ENCODE measurements at regions not wholly inside any gene's neighbourhood (a gene's known extent, or its start where the extent isn't known, plus 50 kb on each side); places are given as distances from the start of the nearest gene placed in this dataset.

DNA sequence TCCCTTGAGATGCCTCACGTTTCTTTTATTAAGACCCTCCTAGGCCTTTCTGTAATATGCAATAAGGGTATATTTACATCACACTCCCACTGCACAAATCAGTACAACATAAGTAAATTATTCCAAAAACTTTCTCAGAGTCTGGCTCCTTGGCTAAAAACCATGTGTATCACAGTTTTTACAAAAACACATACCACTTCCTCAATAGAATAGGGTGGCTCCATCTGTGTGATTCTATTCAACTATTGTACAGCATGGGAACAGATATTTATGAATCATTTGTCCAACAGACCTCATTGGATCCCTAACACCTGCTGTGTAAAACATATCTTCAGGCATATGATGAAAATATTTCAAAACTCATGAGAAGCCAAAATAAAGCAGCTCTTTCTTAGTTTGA, 502.7 kb downstream of the EFNA5 start:
- no peak for TF ChIP-seq EZH2 (IDR thresholded peaks at IDR 0.05; ENCODE audit: borderline replicate concordance, insufficient read depth, low read depth, low read length, poor library complexity, severe bottlenecking)
- TF ChIP-seq, protein P1, sequence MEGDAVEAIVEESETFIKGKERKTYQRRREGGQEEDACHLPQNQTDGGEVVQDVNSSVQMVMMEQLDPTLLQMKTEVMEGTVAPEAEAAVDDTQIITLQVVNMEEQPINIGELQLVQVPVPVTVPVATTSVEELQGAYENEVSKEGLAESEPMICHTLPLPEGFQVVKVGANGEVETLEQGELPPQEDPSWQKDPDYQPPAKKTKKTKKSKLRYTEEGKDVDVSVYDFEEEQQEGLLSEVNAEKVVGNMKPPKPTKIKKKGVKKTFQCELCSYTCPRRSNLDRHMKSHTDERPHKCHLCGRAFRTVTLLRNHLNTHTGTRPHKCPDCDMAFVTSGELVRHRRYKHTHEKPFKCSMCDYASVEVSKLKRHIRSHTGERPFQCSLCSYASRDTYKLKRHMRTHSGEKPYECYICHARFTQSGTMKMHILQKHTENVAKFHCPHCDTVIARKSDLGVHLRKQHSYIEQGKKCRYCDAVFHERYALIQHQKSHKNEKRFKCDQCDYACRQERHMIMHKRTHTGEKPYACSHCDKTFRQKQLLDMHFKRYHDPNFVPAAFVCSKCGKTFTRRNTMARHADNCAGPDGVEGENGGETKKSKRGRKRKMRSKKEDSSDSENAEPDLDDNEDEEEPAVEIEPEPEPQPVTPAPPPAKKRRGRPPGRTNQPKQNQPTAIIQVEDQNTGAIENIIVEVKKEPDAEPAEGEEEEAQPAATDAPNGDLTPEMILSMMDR (IDR thresholded peaks at IDR 0.05): no peak
- Mint-ChIP-seq H3K4me3 (no peak overlapping the region), H3K27ac (no peak overlapping the region), H3K4me1 (no peaks in the 10 kb centered on the region), H3K27me3 (no peaks in the 10 kb centered on the region), H3K9me3 (ENCODE audit: insufficient read depth) (peaks cover 7% of the 10 kb centered on the region)
- H3K9ac ChIP-seq (ENCODE audit: low read length): no peak overlapping the region
- H3K4me3 ChIP-seq (ENCODE audit: control extremely low read depth in 1 of 5, extremely low read depth in 1 of 5, insufficient read depth in 1 of 5, low read depth in 2 of 5, low read length in 4 of 5): no peak overlapping the region
- DNase-seq (no peak), ATAC-seq (ENCODE audit: low read depth) (no peak)
- no peaks in the 10 kb centered on the region for H3K27me3 ChIP-seq (replicated peaks in 1 of 4; ENCODE audit: control extremely low read depth in 1 of 4, control insufficient read depth in 3 of 4, insufficient read depth in 4 of 4, low read length in 3 of 4)
- intact Hi-C loops (cut with micrococcal nuclease): no loop called here
- no peaks in the 10 kb centered on the region for H3K79me2 ChIP-seq (ENCODE audit: control insufficient read depth, insufficient read depth, low read length)
- H3K4me1 ChIP-seq (ENCODE audit: control insufficient read depth in 2 of 2, insufficient read depth in 2 of 2, low read length in 2 of 2): no peaks in the 10 kb centered on the region
- WGBS (ENCODE audit: insufficient coverage): no CpG with 5 or more reads among the region's 1 CpG
- no peak overlapping the region for H3K4me2 ChIP-seq (replicated peaks; ENCODE audit: low read depth, low read length, poor library complexity, severe bottlenecking)
- no peak overlapping the region for H2AFZ ChIP-seq (ENCODE audit: insufficient read depth, low read depth, low read length, poor library complexity, severe bottlenecking)
- H3K36me3 ChIP-seq (replicated peaks in 1 of 2; ENCODE audit: control extremely low read depth in 1 of 2, control insufficient read depth in 1 of 2, extremely low read depth in 1 of 2, insufficient read depth in 2 of 2, low read length in 1 of 2): no peaks in the 10 kb centered on the region
- ChIA-PET CTCF (no interaction called here), POLR2A (no interaction called here)
- peaks cover 0 to 6% (median 0%) of the 10 kb centered on the region in 3 donors for H3K9me3 ChIP-seq (ENCODE audit: control extremely low read depth in 1 of 3, control insufficient read depth in 2 of 3, insufficient read depth in 1 of 3, low read length in 2 of 3)
- H4K20me1 ChIP-seq (ENCODE audit: control insufficient read depth, insufficient read depth, low read length, poor library complexity, severe bottlenecking): no peaks in the 10 kb centered on the region
- no peak overlapping the region for H3K27ac ChIP-seq (ENCODE audit: low read length in 2 of 2)

DNA sequence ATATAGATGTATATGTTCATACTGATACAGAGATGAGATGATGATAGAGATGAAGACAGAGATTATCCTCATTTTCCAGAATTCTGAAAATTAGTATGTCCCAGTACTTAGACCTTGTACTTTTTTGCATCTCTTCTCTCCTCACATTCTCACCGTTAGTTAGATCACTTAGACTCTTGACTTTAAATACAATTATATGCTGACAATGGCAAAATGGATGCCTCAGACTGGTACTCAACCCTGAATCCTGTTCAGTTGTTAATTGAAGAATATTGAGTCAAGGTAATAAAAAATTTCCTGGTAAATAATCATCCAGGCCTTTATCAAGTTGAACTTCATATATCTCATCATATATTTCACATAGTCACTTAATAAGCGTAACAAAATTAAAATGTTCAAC, 505.4 kb downstream of the EFNA5 start:
- ATAC-seq (ENCODE audit: low read depth) (no peak), DNase-seq (no peak)
- no peak for TF ChIP-seq EZH2 (IDR thresholded peaks at IDR 0.05; ENCODE audit: borderline replicate concordance, insufficient read depth, low read depth, low read length, poor library complexity, severe bottlenecking)
- TF ChIP-seq, protein P1 (IDR thresholded peaks at IDR 0.05): no peak
- intact Hi-C loops (cut with micrococcal nuclease): no loop called here
- no peak overlapping the region for H3K4me3 ChIP-seq (ENCODE audit: control extremely low read depth in 1 of 5, extremely low read depth in 1 of 5, insufficient read depth in 1 of 5, low read depth in 2 of 5, low read length in 4 of 5)
- H3K79me2 ChIP-seq (ENCODE audit: control insufficient read depth, insufficient read depth, low read length): no peaks in the 10 kb centered on the region
- H4K20me1 ChIP-seq (ENCODE audit: control insufficient read depth, insufficient read depth, low read length, poor library complexity, severe bottlenecking): no peaks in the 10 kb centered on the region
- no peaks in the 10 kb centered on the region for H3K27me3 Mint-ChIP-seq
- H3K4me2 ChIP-seq (replicated peaks; ENCODE audit: low read depth, low read length, poor library complexity, severe bottlenecking): no peak overlapping the region
- no peaks in the 10 kb centered on the region for H3K36me3 ChIP-seq (replicated peaks in 1 of 2; ENCODE audit: control extremely low read depth in 1 of 2, control insufficient read depth in 1 of 2, extremely low read depth in 1 of 2, insufficient read depth in 2 of 2, low read length in 1 of 2)
- H2AFZ ChIP-seq (ENCODE audit: insufficient read depth, low read depth, low read length, poor library complexity, severe bottlenecking): no peak overlapping the region
- H3K9me3 Mint-ChIP-seq (ENCODE audit: insufficient read depth): no peaks in the 10 kb centered on the region
- H3K4me1 ChIP-seq (ENCODE audit: control insufficient read depth in 2 of 2, insufficient read depth in 2 of 2, low read length in 2 of 2): no peaks in the 10 kb centered on the region
- no peaks in the 10 kb centered on the region for H3K4me1 Mint-ChIP-seq
- H3K27me3 ChIP-seq (replicated peaks in 1 of 4; ENCODE audit: control extremely low read depth in 1 of 4, control insufficient read depth in 3 of 4, insufficient read depth in 4 of 4, low read length in 3 of 4): no peaks in the 10 kb centered on the region
- whole genome bisulfite sequencing (ENCODE audit: insufficient coverage): no CpG with 5 or more reads among the region's 2 CpGs
- no peak overlapping the region for H3K27ac ChIP-seq (ENCODE audit: low read length in 2 of 2)
- H3K27ac Mint-ChIP-seq: no peak overlapping the region
- POLR2A ChIA-PET: no interaction called here
- CTCF ChIA-PET: no interaction called here
- H3K4me3 Mint-ChIP-seq: no peak overlapping the region
- H3K9ac ChIP-seq (ENCODE audit: low read length): no peak overlapping the region
- peaks cover 0 to 1% (median 0%) of the 10 kb centered on the region in 3 donors for H3K9me3 ChIP-seq (ENCODE audit: control extremely low read depth in 1 of 3, control insufficient read depth in 2 of 3, insufficient read depth in 1 of 3, low read length in 2 of 3)
